AG09309 (cell line): ENCODE measurements at regions not wholly inside any gene's neighbourhood (a gene's known extent, or its start where the extent isn't known, plus 50 kb on each side); places are given as distances from the start of the nearest gene placed in this dataset.

Experiments
- DNase-seq: peaks from one replicate; pipeline ENCODE4 v3.0.0-alpha.2; 2010; ENCODE audit warnings: low read depth
- H3K4me3 ChIP-seq: 2 replicates; pipeline ENCODE4 v1.5.1; 2011; ENCODE audit warnings: mild to moderate bottlenecking, low read depth, low read length, moderate library complexity; ENCODE audit not compliant: control insufficient read depth
- CTCF ChIP-seq: IDR thresholded peaks from 2 replicates; pipeline ENCODE4 v1.5.1; 2011; ENCODE audit warnings: mild to moderate bottlenecking, low read depth, low read length, inconsistent platforms; ENCODE audit not compliant: insufficient read depth, control insufficient read depth; ENCODE audit errors: missing control alignments

DNA sequence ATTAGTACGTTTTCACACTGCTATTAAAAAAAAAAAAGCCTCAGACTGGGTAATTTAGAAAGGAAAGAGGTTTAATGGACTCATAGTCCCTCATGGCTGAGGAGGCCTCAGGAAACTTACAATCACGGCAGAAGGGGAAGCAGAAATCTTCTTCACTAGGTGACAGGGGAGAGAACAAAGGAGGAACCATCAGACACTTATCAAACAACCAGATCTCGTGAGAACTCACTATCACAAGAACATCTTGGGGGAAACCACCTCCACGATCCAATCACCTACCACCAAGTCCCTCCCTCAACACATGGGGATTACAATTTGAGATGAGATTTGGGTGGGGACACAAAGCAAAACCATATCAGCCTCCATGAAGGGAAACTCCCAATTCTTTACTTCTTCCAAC lies 85.2 kb upstream of the MAFB start:
- no peak for DNase-seq

GRCh38 chr20:40775561-40776146 lies 86.6 kb upstream of the MAFB start:
- no peak overlapping the region for H3K4me3 ChIP-seq
- no peak for TF ChIP-seq CTCF
- no peak for DNase-seq

More for the DNA sequence above, 85.2 kb upstream of the MAFB start:
- no peak for TF ChIP-seq CTCF
- no peak overlapping the region for H3K4me3 ChIP-seq

- no peak for TF ChIP-seq CTCF
- DNase-seq = no peak
- no peak overlapping the region for H3K4me3 ChIP-seq
Measured at GRCh38 chr20:40776466-40777457, 87.7 kb upstream of the MAFB start.

DNA sequence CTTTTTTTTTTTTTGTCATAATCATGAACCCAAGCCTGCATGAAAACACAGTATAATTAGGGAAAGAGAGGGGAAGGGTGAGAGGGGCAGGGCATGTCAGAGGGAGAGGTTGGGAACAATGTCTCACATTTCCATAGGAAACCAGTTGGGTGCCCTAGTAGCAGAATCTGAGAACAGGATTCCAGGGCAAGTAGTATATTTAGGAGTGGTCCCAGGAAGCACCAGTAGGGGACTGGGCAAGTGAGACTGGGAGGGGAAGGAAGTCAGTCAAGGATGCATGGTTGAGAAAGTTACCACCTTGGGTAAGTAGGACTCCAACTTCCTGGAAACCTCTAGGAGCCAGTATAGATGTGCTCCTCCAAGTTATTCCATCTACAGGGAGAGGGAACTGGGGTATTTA lies 88.6 kb upstream of the MAFB start:
- no peak for TF ChIP-seq CTCF
- DNase-seq = no peak
- H3K4me3 ChIP-seq = no peak overlapping the region

GRCh38 chr20:40778894-40779496 lies 90.0 kb upstream of the MAFB start:
- H3K4me3 ChIP-seq = no peak overlapping the region
- no peak for DNase-seq
- no peak for TF ChIP-seq CTCF

GRCh38 chr20:40781327-40782042 lies 92.4 kb upstream of the MAFB start:
- no peak for TF ChIP-seq CTCF
- H3K4me3 ChIP-seq = no peak overlapping the region
- DNase-seq = no peak
